A204.1 (cell line): ENCODE measurements at regions not wholly inside any gene's neighbourhood (a gene's known extent, or its start where the extent isn't known, plus 50 kb on each side); places are given as distances from the start of the nearest gene placed in this dataset.
"Not testable (repeated sequence)": the region's sequence is repeated elsewhere in the genome, so short reads cannot be mapped to it uniquely, and the experiment has no call there.

ENCODE experiments used
- FAIRE-seq: peaks from 2 replicates; lab custom pipeline; 2012; peaks lifted over from hg19 to GRCh38; lab: Jason Lieb, UNC

DNA sequence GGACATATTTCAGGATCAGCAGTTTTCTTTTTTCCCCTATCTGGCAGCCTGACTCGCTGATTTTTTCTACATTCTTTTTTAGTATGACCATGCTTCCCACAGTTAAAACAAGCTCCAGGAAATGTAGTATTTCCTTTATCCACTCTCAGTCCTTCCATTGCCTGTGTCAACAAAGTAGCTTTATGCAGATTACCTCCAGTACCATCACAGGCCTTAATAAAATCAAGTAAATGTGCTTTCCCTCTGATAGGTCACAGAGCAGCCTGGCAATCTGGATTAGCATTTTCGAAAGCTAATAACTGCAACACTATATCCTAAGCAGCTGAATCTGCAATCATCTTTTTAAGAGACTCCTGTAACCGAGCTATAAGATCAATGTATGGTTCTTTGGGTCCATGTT, 432.6 kb upstream of the SGO1 start:
- not testable (repeated sequence) for FAIRE-seq

- FAIRE-seq = not testable (repeated sequence)
Observed at GRCh38 chr3:20618181-20618580, 432.2 kb upstream of the SGO1 start.

GRCh38 chr3:20615982-20616381, 430.0 kb upstream of the SGO1 start:
- FAIRE-seq = not testable (repeated sequence)

DNA sequence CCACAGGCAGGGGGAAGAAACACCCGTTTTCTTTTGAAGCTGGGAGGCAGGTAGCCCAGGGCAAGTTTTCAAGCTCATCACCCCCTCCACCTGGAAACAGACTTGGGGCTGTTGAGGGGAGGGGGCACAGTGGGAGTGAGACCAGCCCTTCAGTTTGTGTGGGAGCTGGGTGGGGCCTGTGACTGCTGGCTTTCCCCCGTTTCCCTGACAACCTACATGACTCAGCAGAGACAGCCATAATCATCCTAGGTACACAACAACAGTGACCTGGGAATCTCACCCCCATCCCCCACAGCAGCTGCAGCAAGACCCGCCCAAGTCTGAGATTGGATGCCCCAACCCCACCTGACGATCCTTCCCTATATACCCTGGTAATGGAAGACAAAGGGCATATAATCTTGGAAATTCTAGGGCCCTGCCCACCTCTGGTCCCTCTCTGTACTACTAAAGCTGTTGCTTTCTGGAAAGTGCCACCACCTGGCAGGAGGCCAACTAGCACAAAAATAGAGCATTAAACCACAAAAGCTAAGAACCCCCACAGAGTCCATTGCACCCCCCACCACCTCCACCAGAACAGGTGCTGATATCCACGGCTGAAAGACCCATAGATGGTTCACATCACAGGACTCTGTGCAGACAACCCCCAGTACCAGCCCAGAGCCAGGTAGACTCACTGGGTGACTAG, 422.2 kb upstream of the SGO1 start:
- no peak for FAIRE-seq

DNA sequence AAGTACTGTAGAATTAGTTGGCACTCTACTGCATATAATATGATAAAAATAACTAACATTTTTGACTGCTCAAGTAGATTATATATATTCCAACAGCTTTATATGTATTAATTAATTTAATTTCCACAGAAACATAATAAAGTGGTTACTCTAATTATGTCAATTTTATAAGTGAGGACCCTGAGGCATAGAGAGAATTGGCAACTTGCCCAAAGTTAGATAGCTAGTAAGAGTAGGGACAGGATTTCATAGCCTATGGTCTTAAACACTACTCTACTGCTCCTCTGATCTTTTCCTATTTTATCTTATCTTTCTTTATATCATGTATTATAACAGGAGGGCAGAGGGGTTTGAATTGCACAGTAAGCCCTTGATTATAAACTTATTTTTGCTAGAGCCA, 418.7 kb upstream of the SGO1 start:
- no peak for FAIRE-seq

DNA sequence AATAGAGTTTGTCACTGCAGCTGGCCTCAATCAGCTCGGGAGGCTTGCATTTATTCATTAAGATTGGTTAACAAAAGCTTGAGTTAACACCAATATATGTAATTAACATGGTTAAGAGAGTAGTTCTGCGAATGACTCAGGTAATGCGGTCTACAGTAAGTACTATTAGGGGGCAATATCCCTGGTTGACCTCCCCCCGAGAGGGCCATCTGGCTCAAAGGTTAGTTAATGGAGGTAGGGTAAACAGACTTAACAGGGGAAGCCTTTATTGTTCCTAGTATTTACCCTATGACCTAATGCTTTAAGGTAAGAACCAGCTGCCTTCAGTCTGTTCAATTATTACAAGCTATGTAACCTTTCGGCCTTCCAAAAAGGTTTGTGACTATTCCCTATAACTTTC, 403.3 kb upstream of the SGO1 start:
- FAIRE-seq = no peak

GRCh38 chr3:20588781-20589180, 402.8 kb upstream of the SGO1 start:
- no peak for FAIRE-seq

DNA sequence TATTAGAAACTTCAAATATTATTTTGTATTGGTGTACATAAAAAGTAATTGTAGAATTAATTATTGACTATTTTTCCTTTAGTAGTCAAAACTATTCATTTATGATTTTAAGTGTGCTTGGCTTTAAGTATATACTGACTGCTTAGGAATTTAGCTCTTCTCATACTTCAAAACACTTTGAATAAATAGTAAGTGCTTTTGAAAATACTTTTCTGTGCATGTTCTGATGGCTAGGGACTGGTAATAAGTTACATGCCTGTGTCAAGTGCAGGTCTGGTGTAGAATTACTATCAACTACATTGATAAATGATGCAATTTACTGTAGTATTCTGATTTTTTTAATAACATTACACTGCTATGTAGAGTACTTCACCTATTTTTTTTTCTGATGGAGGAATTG, 397.6 kb upstream of the SGO1 start:
- no peak for FAIRE-seq

GRCh38 chr3:20576228-20576627, 390.2 kb upstream of the SGO1 start:
- no peak for FAIRE-seq

DNA sequence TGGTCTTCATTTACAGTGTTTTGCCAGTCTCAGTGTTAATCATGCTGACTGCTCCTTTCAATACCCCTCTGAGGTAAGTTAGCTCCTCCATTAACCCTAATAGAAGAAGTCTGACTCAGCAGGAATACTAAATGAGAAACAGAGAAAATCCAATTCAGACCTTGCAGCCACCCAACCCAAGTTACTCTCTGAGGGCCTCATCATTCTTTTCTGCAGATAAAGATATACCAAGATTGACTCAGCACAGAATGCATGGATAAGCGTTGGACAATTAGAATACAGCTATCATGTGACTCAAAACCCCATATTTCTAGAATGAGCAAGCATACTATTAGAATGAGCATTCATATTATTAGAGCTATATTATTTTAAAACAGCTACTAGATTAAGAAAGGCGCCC, 389.1 kb upstream of the SGO1 start:
- FAIRE-seq = no peak

DNA sequence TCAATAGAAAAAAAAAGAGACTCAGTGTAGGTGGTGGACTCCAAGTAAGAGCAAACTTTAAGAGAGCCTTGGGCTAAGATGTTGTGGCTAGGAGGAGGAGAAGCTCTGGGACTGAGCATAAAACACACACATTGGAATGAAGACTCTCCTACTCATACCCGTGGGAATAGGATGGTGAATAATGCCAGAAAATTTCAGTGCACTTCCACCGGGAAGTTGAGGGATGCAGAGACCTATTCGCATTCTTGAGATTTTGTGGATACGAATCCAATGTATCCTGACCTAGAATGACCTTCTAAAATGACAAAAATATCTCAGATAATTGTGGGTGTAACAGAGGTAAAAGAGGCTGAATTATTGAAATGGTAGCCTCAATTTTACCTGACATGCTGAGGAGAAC, 388.7 kb upstream of the SGO1 start:
- no peak for FAIRE-seq

- no peak for FAIRE-seq
Observed at GRCh38 chr3:20573175-20573574, 387.2 kb upstream of the SGO1 start.

- no peak for FAIRE-seq
Observed at GRCh38 chr3:20572473-20572872, 386.5 kb upstream of the SGO1 start.

DNA sequence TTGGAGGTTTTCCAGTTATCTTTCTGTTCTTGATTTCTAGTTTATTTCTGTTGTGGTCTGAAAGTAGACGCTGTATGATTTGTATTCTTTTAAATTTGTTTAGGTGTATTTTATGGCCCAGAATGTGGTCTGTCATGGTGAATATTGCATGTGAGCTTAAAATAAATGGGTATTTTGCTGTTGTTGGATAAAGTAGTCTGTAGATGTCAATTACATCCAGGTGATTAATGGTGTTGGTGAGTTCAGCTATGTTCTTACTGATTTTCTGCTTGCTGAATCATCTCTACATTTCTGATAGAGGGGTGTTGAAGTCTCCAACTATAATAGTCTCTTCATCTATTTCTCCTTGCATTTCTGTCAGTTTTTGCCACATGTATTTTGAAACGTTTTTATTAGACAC, 383.3 kb upstream of the SGO1 start:
- FAIRE-seq = no peak

GRCh38 chr3:20564966-20565365, 379.0 kb upstream of the SGO1 start:
- no peak for FAIRE-seq

GRCh38 chr3:20563985-20564384, 378.0 kb upstream of the SGO1 start:
- FAIRE-seq = no peak

DNA sequence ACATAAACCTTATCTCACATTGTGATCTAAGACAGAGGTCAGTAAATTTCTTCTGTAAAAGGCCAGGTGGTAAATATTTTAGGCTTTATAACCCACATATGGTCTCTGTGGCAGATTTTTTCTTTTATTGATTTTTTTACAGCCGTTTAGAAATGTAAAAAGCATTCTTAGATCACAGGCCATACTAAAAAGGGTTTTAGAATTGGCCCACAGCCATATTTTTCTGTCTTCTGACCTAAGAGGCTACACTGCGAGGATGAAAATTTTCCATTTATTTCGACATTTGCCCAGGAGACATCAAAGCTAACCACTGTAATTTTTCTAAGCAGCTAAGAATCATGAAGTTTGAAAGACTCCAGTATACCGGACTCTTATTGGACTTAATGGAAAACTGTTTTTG, 377.2 kb upstream of the SGO1 start:
- no peak for FAIRE-seq

DNA sequence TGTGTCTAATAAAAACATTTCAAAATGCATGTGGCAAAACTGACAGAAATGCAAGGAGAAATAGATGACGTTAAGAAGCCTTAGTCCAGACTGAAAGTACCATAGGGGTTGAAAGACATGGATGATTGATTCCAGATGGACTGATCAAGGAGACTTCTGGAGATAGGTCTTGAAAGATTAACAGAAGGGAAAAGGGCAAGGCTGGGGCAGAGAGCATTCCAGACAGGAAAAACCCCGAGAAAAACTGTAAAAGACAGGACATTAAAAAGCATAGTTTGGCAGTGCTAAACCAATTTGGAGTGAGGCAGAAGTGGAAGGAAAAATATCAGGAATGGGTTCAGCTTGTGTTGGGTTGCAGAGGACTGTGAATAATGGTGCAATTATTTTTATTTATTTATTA, 375.2 kb upstream of the SGO1 start:
- no peak for FAIRE-seq

DNA sequence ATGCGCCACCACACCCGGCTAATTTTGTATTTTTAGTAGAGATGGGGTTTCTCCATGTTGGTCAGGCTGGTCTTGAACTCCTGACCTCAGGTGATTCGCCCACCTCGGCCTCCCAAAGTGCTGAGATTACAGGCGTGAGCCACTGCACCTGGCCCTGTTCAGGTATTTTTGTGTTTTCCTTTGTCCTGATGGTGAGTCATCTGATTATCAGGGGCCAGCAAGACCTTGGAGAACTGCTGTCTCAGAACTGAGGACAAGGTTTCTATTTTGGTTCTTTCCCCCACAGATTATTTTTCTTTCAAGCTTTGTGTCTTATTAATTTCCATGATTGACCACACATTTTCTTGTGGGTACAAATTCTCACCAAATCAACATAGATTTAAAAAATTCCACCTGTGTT, 374.4 kb upstream of the SGO1 start:
- FAIRE-seq = not testable (repeated sequence)

- FAIRE-seq = no peak
Observed at GRCh38 chr3:20558161-20558560, 372.2 kb upstream of the SGO1 start.

- no peak for FAIRE-seq
Observed at GRCh38 chr3:20556661-20557060, 370.7 kb upstream of the SGO1 start.

DNA sequence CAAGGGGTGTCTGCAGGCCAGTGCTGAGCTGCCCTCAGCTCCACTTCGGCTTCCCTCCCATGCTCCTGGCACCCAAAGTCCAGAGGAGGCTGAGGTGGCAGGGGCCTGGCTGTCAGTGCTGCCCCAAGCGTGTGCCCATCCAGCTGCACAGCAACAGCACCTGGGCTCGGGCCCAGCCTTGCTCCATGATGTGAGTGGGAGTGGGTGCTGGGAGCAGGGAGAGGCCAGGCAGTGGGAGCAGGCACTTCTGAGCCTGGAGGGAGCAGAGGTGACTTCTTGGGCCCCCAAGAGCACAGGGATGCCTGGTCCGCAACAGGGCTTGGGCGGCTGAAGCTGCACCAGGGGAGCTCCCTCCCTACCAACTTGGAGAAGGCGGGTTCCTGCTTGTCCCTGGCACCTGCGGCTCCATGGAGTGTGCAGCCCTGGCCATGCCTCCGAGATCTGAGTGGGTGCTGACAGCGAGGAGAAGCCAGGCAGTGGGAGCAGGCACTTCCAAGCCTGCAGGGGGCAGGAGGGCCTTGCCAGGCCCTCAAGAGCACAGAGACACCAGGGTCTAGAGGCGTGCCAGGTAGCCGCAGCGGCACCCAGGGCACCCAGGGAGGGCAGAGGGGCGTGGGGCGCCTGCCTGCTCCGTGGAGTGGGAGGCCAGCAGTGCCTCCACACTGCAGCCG, 366.7 kb upstream of the SGO1 start:
- no peak for FAIRE-seq

DNA sequence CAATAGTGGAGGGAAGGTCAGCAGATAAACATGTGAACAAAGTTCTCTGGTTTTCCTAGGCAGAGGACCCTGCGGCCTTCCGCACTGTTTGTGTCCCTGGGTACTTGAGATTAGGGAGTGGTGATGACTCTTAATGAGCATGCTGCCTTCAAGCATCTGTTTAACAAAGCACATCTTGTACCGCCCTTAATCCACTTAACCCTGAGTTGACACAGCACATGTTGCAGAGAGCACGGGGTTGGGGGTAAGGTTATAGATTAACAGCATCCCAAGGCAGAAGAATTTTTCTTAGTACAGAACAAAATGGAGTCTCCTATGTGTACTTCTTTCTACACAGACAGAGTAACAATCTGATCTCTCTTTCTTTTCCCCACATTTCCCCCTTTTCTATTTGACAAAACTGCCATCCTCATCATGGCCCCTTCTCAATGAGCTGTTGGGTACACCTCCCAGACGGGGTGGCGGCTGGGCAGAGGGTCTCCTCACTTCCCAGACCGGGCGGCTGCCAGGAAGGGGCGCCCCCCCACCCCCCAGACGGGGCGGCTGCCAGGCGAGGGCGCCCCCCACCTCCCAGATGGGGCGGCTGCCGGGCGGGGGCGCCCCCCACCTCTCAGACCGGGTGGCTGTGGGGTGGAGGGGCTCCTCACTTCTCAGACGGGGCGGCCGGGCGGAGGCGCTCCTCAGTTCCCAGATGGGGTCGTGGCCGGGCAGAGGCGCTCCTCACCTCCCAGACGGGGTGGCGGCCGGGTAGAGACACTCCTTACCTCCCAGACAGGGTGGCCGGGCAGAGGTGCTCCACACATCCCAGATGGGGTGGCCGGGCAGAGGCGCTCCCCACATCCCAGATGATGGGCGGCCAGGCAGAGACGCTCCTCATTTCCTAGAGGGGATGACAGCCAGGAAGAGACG, 361.6 kb upstream of the SGO1 start:
- FAIRE-seq = not testable (repeated sequence)
